ENCODE measurements at regions not wholly inside any gene's neighbourhood (a gene's known extent, or its start where the extent isn't known, plus 50 kb on each side); places are given as distances from the start of the nearest gene placed in this dataset.
"Not testable (repeated sequence)": the region's sequence is repeated elsewhere in the genome, so short reads cannot be mapped to it uniquely, and the experiment has no call there.

DNA sequence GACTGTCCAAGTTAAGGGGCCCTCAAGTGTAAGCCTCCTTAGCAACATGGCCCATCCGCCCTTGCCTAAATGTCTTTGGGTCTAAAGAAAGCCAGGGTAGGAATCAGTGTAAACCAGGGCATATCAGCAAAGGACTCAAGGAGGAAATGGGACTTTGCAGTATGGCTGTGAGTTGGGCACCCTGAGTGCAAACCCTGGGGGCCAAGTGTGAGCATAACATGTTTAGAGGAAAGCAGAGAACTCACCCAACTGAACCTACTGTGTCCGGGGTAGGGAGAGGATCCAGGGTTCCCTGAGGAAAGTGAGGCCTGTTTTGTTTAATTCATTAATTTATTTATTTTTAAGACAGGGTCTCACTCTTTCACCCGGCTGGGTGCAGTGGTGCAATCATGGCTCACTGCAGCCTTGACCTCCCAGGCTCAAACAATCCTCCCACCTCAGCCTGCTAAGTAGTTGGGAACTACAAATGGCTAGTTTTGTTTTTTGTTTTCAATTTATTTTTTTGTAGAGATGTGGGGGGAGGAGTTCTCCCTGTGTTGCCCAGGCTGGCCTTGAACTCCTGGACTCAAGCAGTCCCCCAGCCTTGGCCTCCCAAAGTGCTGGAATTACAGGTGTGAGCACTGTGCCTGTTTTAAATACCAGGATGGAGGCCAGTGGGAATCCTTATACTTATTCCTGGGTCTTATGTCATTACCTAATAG is 51.0 kb upstream of the ACTR3 start:
- no peak for DNase-seq (ENCODE audit: low read depth)

DNA sequence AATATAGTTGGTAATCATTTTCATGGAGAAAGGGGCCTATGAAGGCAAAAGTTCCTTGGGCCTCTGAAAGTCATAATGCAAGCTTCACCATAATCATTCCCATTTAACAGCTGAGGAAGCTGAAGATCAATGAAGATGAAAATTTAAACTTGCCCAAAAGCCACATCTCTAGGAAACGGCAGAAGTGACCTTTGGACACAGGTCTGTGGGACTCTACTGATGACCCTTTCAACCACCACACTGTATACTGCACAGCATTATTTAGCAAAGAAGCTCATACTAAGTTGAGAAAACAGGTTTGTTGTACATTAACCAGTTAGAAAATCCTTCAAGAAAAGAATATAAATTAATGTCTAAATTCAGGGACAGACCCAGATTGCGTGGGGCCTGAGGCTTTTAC is 51.6 kb upstream of the ACTR3 start:
- no peak for DNase-seq (ENCODE audit: low read depth)

DNA sequence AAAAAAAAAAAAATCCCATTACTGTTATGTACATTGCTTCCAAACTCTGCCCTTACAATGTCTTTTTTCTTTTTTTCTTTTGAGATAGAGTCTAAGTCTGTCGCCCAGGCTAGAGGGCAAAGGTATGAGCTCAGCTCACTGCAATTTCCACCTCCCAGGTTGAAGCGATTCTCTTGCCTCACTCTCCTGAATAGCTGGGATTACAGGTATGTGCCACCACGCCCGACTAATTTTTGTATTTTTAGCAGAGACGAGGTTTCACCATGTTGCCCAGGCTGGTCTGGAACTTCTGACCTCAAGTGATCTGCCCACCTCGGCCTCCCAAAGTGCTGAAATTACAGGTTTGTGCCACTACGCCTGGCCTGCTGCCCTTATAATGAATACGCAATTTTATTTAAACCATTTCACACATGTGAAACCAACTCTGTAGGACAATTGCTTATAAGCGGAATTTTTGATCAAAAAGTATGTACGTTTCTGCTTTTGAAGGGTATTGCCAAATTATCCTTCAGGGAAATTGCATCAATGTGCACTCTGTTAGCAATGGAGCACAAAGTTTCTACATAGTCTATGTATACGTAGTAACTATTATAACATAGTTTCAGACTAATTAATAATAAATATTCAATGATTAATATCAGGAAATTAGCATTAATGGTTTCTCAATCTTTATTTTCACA is 55.7 kb upstream of the ACTR3 start:
- no peak for DNase-seq (ENCODE audit: low read depth)

- DNase-seq (ENCODE audit: low read depth), result no peak
Measured at GRCh38 chr2:113832795-113833290, 57.0 kb upstream of the ACTR3 start.

GRCh38 chr2:113831161-113831560 is 58.7 kb upstream of the ACTR3 start:
- DNase-seq (ENCODE audit: low read depth), result no peak

- no peak for DNase-seq (ENCODE audit: low read depth)
Measured at GRCh38 chr2:113829761-113830160, 60.1 kb upstream of the ACTR3 start.

DNA sequence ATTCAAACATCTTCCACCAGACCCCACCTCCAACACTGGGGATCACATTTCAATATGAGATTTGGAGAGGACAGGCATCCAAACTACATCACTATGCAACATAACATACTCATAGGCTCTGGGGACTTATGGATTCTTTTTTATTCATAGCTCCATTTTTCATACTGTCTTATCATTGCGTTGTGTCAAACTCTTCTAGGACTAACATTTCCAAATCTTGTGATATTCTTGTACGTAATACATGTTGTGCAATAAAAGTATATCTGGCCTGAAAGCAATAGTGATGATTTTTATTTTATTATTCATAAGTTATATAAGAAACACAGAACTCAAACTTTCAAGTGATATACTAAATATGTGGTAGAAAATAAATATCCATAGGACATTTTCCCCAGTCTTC is 60.6 kb upstream of the ACTR3 start:
- DNase-seq (ENCODE audit: low read depth), result no peak

DNA sequence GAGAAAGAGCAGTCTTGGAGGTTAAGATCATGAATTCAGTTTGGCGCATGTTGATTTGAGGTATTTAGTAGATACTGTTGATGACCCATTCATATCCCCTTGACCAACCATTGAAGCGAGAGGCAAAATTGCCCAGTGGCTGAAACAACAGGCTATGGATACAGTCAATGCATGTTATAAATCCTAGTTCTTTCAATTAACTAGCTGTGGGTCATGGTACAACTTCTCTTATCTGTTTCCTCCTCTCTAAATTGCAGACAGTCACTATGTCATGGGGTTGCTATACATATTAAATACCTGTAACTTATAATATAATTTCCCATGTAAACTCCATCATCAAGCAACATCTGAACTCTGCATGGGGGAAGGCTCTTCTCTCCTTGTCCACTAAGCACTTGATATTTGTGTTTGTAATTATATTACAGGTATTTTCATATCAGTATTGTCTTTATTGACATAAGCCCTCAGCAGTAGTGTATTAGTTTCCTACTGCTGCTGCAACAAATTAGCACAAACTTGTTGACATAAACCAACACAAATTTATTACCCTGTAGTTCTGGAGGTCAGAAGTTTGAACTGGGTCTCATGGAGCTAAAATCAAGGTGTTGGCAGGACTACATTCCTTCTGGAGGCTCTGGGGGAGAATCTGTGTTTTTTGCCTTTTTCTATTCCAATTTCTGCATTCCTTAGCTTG is 61.7 kb upstream of the ACTR3 start:
- DNase-seq (ENCODE audit: low read depth), result no peak

DNA sequence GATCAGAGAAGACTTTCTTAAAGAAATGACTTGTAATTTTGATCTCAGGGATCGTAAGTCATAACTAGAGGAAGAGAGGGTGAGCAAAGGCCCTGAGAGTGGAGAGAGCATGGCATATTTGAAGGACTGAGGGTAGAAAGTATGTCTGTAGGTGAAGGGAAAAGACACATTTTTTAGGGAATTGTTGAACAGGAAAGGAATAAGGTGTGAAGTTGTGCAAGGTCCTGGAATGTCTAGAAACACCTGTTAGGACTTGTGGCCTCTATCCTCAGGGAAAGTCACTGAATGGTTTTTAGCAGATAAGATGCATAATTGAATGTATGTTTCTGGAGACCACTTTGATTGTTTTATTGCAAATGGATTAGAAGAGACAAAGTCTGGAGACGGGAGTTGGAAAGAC is 62.5 kb upstream of the ACTR3 start:
- no peak for DNase-seq (ENCODE audit: low read depth)

- no peak for DNase-seq (ENCODE audit: low read depth)
Measured at GRCh38 chr2:113826346-113827285, 63.3 kb upstream of the ACTR3 start.

GRCh38 chr2:113823716-113824595 is 65.9 kb upstream of the ACTR3 start:
- DNase-seq (ENCODE audit: low read depth), result no peak

DNA sequence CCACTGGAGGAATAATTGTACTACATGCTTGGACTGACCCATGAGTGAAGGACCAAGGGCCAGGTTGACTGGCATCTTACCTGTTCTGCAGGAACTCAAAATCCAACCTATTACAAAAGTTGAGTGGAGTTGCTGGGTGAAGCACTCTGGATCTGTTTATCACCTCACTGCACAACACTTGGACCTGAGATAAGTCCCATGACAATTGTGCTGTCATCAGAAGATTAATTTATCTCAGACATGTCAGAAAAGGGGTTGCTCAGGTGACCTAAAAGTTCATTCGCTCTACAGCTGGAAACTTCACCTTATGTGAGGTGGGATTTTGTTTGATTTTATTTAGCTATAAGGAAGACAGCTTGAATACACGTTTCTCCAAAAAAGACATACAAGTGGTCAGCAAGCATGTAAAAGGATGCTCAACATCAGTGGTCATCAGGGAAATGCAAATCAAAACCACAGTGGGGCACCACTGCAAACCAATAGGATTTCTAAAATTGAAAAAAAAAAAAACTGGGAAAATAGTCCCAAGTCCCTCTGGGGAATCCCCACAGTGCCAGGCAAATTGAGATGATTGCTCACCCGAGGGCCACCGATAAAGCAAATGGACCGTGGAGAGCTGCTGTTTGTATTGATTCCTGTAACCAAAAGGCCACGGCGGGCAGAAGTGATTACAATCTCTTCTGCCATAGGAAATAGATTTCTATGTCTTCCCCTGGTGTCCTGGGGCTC is 65.8 kb upstream of the SLC35F5 start:
- no peak for DNase-seq (ENCODE audit: low read depth)

DNA sequence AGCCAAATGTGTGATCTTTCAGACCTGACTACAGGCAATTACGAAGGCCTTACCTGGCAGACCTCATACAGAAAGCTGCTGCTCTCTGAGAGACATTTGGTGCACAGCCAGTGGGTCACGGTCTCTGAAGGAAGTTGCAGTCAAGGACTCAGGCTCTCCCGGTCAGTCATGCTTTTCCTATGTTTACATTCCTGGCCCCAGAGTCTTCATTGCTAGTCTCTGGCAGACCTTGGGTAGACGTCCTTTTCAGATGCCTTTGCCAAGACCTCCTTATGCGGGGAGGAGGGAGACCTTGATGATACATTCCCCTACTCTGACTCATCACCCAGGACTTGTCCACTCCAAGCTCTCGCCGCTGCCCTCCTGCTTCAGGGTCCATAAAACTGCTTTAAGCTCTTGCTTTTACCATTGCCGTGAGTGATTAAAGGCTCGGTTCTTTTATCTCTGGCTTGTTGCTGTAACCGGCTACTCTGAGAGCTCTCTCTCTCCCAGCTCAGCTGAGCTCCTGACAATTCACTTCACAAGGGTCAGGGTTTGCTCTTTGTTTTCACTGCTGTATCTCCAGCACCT is 62.0 kb upstream of the SLC35F5 start:
- peak; percentile 99 for DNase-seq (ENCODE audit: low read depth)

DNA sequence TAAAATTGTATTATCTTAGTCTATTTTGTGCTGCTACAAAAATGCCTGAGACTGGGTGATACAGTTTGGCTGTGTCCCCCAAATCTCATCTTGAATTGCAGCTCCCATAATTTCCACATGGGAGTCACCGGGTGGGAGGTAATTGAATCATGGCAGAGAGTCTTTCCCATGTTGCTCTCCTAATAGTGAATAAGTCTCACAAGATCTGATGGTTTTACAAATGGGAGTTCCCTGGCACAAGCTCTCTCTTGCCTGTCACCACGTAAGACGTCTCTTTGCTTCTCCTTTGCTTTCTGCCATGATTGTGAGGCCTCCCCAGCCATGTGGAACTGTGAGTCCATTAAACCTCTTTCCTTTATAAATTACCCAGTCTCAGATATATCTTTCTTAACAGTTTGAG is 57.0 kb upstream of the SLC35F5 start:
- not testable (repeated sequence) for DNase-seq (ENCODE audit: low read depth)

DNA sequence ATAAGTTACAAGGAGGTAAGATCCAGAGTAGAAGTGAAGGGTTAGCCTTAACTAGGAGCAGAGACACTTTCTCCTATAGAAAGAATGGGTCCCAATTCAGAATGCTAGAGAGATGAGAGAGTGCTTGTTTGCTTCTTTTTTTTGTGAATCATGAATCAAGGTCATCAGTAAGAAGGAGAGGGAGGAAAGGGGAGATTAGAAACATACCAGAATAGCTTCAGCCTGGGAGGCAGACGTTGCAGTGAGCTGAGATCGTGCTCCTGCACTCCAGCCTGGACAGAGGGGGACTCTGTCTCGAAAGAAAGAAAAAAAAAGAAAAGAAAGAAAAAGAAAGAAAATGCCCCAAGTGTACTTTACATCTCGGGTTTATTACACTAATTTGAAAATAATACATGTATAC is 55.8 kb upstream of the SLC35F5 start:
- DNase-seq (ENCODE audit: low read depth), result no peak

DNA sequence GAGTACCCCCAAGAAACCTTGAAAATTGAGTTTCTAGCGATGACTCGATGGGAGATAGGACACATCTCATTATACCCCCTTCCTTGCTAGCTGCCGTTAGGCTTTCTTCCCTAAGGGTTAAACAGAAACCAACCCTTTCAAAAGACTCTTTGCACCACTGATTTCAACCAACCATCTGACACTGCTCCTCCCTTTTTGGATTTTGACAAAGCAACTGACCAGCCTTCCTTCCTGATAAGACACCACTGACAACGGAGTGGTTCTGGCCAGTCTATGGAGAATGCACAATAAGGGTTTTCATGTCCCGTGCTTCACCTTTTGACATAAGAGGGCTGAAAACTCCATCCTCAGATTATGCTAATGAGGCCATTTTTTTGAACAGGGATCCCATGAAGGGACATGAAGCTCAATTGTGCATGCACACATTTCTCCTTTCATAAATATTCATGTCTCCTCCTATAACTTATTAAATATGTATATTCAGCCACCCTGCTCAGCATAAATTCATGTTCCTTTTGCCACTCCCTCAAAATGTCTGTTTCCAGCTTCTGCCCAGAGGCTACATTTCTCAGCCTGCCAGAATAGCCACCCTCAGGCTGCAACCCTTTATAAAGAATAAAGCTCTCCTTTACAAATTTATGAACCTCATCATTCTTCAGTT is 52.8 kb upstream of the SLC35F5 start:
- DNase-seq (ENCODE audit: low read depth), result no peak

GRCh38 chr2:113807721-113808120 is 51.3 kb upstream of the SLC35F5 start:
- DNase-seq (ENCODE audit: low read depth), result no peak

DNA sequence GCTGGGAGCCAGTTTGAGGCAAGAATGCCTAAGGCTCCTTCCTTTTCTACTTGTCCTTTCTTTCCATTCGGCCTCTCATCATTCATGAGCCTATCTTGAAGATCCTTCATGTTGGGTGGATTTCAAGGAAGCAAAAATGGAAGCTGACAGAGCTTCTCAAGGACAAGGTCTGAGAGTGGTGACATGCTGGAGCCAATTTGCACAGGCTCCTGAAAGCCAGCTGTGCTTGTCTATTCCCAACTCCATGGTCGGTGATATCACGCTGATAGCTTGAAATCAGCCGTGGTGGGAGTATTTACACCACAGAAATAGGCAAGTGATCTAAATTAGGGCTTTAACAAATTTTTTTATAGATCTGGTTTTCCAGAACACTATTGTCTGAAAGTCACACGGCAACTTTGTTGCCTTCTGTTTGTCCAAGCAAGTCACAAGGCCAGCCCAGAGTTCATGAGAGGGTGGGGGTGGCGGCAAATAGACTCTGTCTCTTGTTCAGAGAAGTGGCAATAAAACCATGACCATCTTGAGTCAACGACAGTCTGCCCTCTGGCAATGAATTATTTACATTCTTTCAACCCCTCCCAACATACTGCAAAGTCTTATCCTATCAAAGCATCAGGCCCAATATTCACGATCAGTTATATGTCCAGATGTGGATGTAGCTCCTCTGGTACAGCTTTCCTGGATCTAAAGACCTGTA is 49.9 kb upstream of the SLC35F5 start:
- no peak for DNase-seq (ENCODE audit: low read depth)
